ENCODE measurements at regions not wholly inside any gene's neighbourhood (a gene's known extent, or its start where the extent isn't known, plus 50 kb on each side); places are given as distances from the start of the nearest gene placed in this dataset.

- no peak for TF ChIP-seq CTCF (IDR thresholded peaks at IDR 0.05)
- no peak for TF ChIP-seq POLR2AphosphoS5 (IDR thresholded peaks at IDR 0.05)
- no peak for TF ChIP-seq POLR2A (IDR thresholded peaks at IDR 0.05)
Measured at GRCh38 chr20:40335437-40335836, 353.6 kb downstream of the MAFB start.
